ENCODE measurements at regions not wholly inside any gene's neighbourhood (a gene's known extent, or its start where the extent isn't known, plus 50 kb on each side); places are given as distances from the start of the nearest gene placed in this dataset.

DNA sequence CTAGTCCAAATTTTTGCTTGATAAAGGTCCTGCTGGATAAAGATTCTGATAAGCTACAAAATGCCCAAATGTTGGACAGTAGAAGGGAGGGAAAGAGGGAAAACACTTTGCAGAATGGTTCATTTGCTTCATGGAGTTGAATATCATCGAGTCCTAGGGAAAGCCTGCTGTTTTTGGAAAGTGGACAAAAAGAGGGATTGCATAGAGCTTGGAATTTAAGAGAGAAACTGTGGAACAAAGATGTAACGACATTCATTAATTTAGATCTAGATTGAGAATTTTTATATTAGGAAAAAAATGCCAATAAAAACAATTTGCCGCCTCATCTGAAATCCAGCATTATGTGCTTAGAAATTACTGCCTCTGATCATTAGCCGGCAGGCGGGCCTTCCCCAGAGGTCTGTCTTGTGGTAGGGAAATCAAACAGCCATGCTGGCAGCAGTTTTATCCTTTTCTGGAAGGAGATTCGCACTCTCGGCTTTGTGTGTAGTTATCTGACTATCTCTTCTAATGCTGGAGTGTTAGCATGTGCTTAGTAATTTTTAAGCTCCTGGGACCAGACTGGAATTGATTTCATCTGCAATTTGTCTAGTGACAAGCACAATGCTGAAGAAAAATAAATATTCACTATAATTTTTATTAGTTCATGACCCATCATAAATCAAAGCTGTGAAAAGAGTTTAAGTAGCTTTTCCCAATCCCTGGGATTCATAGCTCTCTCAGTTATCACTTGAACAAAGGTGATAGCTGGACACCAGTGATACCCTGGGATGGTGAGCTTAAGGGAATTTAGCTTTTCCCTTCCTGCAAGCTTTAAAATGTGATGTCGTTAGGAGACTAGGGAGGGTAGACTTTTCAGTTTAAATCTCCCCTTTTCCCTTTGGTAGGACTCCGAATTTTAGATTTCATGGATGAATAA, 329.5 kb downstream of the PRL start:
- ATAC-seq (ENCODE audit: insufficient read depth, low read depth): no peak
- H3K4me1 ChIP-seq (ENCODE audit: insufficient read depth, low read length): peaks cover 52% of the 10 kb centered on the region
- no peak overlapping the region for H3K4me3 ChIP-seq (ENCODE audit: low read depth in 1 of 2, low read length in 2 of 2)
- H3K79me2 ChIP-seq (ENCODE audit: insufficient read depth, low read length): no peaks in the 10 kb centered on the region
- no peak for DNase-seq
- no peak overlapping the region for H3K9ac ChIP-seq (ENCODE audit: low read depth, low read length)
- no peak overlapping the region for H3K27ac ChIP-seq (ENCODE audit: low read length)
- H3K27me3 ChIP-seq (ENCODE audit: insufficient read depth, low read length, poor library complexity): no peaks in the 10 kb centered on the region
- no peaks in the 10 kb centered on the region for H3K9me3 ChIP-seq (ENCODE audit: insufficient read depth, low read length, severe bottlenecking)
- H3K4me2 ChIP-seq (ENCODE audit: insufficient read depth, low read length): no peak overlapping the region
- 0 out of 2 replicates have a peak, but pooled peaks cover 4% of the 10 kb centered on the region for H4K20me1 ChIP-seq (ENCODE audit: insufficient read depth, low read length)
- H2AFZ ChIP-seq (ENCODE audit: low read depth, low read length): no peak overlapping the region
- TF ChIP-seq, protein P1, sequence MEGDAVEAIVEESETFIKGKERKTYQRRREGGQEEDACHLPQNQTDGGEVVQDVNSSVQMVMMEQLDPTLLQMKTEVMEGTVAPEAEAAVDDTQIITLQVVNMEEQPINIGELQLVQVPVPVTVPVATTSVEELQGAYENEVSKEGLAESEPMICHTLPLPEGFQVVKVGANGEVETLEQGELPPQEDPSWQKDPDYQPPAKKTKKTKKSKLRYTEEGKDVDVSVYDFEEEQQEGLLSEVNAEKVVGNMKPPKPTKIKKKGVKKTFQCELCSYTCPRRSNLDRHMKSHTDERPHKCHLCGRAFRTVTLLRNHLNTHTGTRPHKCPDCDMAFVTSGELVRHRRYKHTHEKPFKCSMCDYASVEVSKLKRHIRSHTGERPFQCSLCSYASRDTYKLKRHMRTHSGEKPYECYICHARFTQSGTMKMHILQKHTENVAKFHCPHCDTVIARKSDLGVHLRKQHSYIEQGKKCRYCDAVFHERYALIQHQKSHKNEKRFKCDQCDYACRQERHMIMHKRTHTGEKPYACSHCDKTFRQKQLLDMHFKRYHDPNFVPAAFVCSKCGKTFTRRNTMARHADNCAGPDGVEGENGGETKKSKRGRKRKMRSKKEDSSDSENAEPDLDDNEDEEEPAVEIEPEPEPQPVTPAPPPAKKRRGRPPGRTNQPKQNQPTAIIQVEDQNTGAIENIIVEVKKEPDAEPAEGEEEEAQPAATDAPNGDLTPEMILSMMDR (IDR thresholded peaks at IDR 0.05; ENCODE audit: borderline replicate concordance, extremely low read depth, low read length, poor library complexity, severe bottlenecking): no peak
- no peak for TF ChIP-seq EZH2 (IDR thresholded peaks at IDR 0.05; ENCODE audit: borderline replicate concordance, low read depth, low read length, severe bottlenecking)
- no peaks in the 10 kb centered on the region for H3K36me3 ChIP-seq (ENCODE audit: insufficient read depth, low read length)

DNA sequence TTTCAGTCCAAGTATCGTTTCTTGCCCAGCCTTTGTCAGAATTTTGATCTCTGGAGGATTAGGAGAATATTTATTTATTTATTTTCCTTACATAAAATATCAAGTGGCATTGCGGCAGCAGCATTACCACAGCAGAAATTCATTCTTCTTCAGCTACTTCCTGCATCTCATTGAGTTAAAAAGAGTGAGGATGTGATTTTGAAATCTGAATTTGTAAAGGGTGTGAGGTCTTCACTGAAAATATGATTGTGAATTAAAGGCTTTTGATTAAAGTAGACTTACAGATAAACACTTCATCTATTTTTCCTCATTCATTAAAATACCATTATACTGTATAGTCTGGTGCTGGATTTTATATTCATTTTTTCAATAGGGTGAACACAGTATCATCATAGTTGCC, 328.4 kb downstream of the PRL start:
- Histone ChIP-seq H3K4me3 (ENCODE audit: low read depth in 1 of 2, low read length in 2 of 2) (no peak overlapping the region), H3K27me3 (ENCODE audit: insufficient read depth, low read length, poor library complexity) (no peaks in the 10 kb centered on the region), H3K4me2 (ENCODE audit: insufficient read depth, low read length) (no peak overlapping the region), H3K27ac (ENCODE audit: low read length) (no peak overlapping the region), H3K79me2 (ENCODE audit: insufficient read depth, low read length) (peaks cover 8% of the 10 kb centered on the region; the same call in 1 of the 2 replicates), H2AFZ (ENCODE audit: low read depth, low read length) (no peak overlapping the region), H3K36me3 (ENCODE audit: insufficient read depth, low read length) (no peaks in the 10 kb centered on the region), H3K9ac (ENCODE audit: low read depth, low read length) (no peak overlapping the region), H3K9me3 (ENCODE audit: insufficient read depth, low read length, severe bottlenecking) (no peaks in the 10 kb centered on the region), H4K20me1 (ENCODE audit: insufficient read depth, low read length) (0 out of 2 replicates have a peak, but pooled peaks cover 4% of the 10 kb centered on the region), H3K4me1 (ENCODE audit: insufficient read depth, low read length) (peaks cover 47% of the 10 kb centered on the region)
- DNase-seq (no peak), ATAC-seq (ENCODE audit: insufficient read depth, low read depth) (no peak)
- TF ChIP-seq, protein P1 (IDR thresholded peaks at IDR 0.05; ENCODE audit: borderline replicate concordance, extremely low read depth, low read length, poor library complexity, severe bottlenecking): no peak
- no peak for TF ChIP-seq EZH2 (IDR thresholded peaks at IDR 0.05; ENCODE audit: borderline replicate concordance, low read depth, low read length, severe bottlenecking)

DNA sequence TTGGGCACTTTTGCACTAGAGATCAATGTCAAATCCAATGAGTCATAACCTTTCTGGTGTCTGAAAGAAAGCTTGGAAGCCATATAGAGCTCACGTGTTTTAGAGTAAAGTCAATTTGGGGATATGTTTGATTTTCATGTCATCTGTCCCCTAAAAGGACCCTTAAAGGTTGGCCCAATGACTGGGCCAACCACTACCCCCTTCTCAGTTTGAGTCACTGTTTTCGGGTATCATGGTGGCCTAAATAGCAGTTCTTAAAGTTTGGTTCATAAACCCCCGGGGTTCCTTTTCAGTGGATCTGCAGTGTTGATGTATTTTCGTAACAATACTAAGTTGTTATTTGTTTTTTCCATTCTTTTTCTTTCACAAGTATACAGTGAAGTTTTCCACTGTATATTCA, 327.6 kb downstream of the PRL start:
- H3K27ac ChIP-seq (ENCODE audit: low read length): no peak overlapping the region
- peaks cover 8% of the 10 kb centered on the region; the same call in 1 of the 2 replicates for H3K79me2 ChIP-seq (ENCODE audit: insufficient read depth, low read length)
- no peak overlapping the region for H3K4me2 ChIP-seq (ENCODE audit: insufficient read depth, low read length)
- H2AFZ ChIP-seq (ENCODE audit: low read depth, low read length): no peak overlapping the region
- TF ChIP-seq, protein P1 (IDR thresholded peaks at IDR 0.05; ENCODE audit: borderline replicate concordance, extremely low read depth, low read length, poor library complexity, severe bottlenecking): no peak
- no peak for TF ChIP-seq EZH2 (IDR thresholded peaks at IDR 0.05; ENCODE audit: borderline replicate concordance, low read depth, low read length, severe bottlenecking)
- no peaks in the 10 kb centered on the region for H3K9me3 ChIP-seq (ENCODE audit: insufficient read depth, low read length, severe bottlenecking)
- H3K27me3 ChIP-seq (ENCODE audit: insufficient read depth, low read length, poor library complexity): no peaks in the 10 kb centered on the region
- no peak overlapping the region for H3K4me3 ChIP-seq (ENCODE audit: low read depth in 1 of 2, low read length in 2 of 2)
- DNase-seq: no peak
- 0 out of 2 replicates have a peak, but pooled peaks cover 4% of the 10 kb centered on the region for H4K20me1 ChIP-seq (ENCODE audit: insufficient read depth, low read length)
- no peak for ATAC-seq (ENCODE audit: insufficient read depth, low read depth)
- H3K9ac ChIP-seq (ENCODE audit: low read depth, low read length): no peak overlapping the region
- H3K36me3 ChIP-seq (ENCODE audit: insufficient read depth, low read length): no peaks in the 10 kb centered on the region
- peaks cover 39% of the 10 kb centered on the region for H3K4me1 ChIP-seq (ENCODE audit: insufficient read depth, low read length)
